Dendritic cell treated with granulocyte-macrophage colony-stimulating factor and Interleukin-4, amounts not matched to agents 40 ng/mL and 50 ng/mL, for 4 days (primary cell): ENCODE measurements at regions not wholly inside any gene's neighbourhood (a gene's known extent, or its start where the extent isn't known, plus 50 kb on each side); places are given as distances from the start of the nearest gene placed in this dataset.

Source experiments
- H3K27ac Mint-ChIP-seq: one replicate; pipeline ENCODE4 v1.8.0; 2022; ENCODE audit warnings: mild to moderate bottlenecking, mixed read lengths
- H3K27me3 Mint-ChIP-seq: one replicate; pipeline ENCODE4 v1.8.0; 2022; ENCODE audit warnings: mild to moderate bottlenecking, mixed read lengths
- H3K36me3 Mint-ChIP-seq: one replicate; pipeline ENCODE4 v1.8.0; 2022; ENCODE audit warnings: low read depth, mixed read lengths
- H3K4me1 Mint-ChIP-seq: one replicate; pipeline ENCODE4 v1.8.0; 2022; ENCODE audit warnings: low read depth, mixed read lengths
- H3K4me3 Mint-ChIP-seq: one replicate; pipeline ENCODE4 v1.8.0; 2022; ENCODE audit warnings: mild to moderate bottlenecking, moderate library complexity, mixed read lengths
- H3K9me3 Mint-ChIP-seq: one replicate; pipeline ENCODE4 v1.8.0; 2022; ENCODE audit warnings: mixed read lengths
- intact Hi-C: fragments of 100-400 bp; cut with micrococcal nuclease; formaldehyde crosslinking; loops from one replicate; pipeline ENCODE4 v1.15.0; 2022

- intact Hi-C loops = no loop called here
- Mint-ChIP-seq H3K36me3 (no peaks in the 10 kb centered on the region), H3K4me3 (no peak overlapping the region), H3K27ac (no peak overlapping the region), H3K4me1 (no peaks in the 10 kb centered on the region), H3K27me3 (no peaks in the 10 kb centered on the region), H3K9me3 (peaks cover 27% of the 10 kb centered on the region)
Observed at GRCh38 chr13:105817498-105817897, 718.0 kb downstream of the EFNB2 start.

- Mint-ChIP-seq H3K4me1 (no peaks in the 10 kb centered on the region), H3K36me3 (no peaks in the 10 kb centered on the region), H3K27me3 (no peaks in the 10 kb centered on the region), H3K27ac (no peak overlapping the region), H3K9me3 (peaks cover 22% of the 10 kb centered on the region), H3K4me3 (no peak overlapping the region)
- intact Hi-C loops = no loop called here
Observed at GRCh38 chr13:105816994-105817393, 718.5 kb downstream of the EFNB2 start.

- peaks cover 35% of the 10 kb centered on the region for H3K9me3 Mint-ChIP-seq
- H3K27ac Mint-ChIP-seq = no peak overlapping the region
- intact Hi-C loops = no loop called here
- H3K36me3 Mint-ChIP-seq = no peaks in the 10 kb centered on the region
- no peaks in the 10 kb centered on the region for H3K4me1 Mint-ChIP-seq
- H3K27me3 Mint-ChIP-seq = no peaks in the 10 kb centered on the region
- H3K4me3 Mint-ChIP-seq = no peak overlapping the region
Observed at GRCh38 chr13:105814902-105815250, 720.6 kb downstream of the EFNB2 start.

GRCh38 chr13:105814219-105814901, 721.1 kb downstream of the EFNB2 start:
- Mint-ChIP-seq H3K9me3 (peaks cover 40% of the 10 kb centered on the region), H3K4me1 (no peaks in the 10 kb centered on the region), H3K4me3 (no peak overlapping the region), H3K27ac (no peak overlapping the region), H3K27me3 (no peaks in the 10 kb centered on the region), H3K36me3 (no peaks in the 10 kb centered on the region)
- intact Hi-C loops = no loop called here

GRCh38 chr13:105806628-105806920, 728.9 kb downstream of the EFNB2 start:
- no peaks in the 10 kb centered on the region for H3K36me3 Mint-ChIP-seq
- peaks cover 42% of the 10 kb centered on the region for H3K9me3 Mint-ChIP-seq
- H3K27ac Mint-ChIP-seq = no peak overlapping the region
- intact Hi-C loops = no loop called here
- no peaks in the 10 kb centered on the region for H3K27me3 Mint-ChIP-seq
- H3K4me1 Mint-ChIP-seq = no peaks in the 10 kb centered on the region
- H3K4me3 Mint-ChIP-seq = no peak overlapping the region

GRCh38 chr13:105805892-105806627, 729.4 kb downstream of the EFNB2 start:
- Mint-ChIP-seq H3K27me3 (no peaks in the 10 kb centered on the region), H3K27ac (no peak overlapping the region), H3K4me1 (no peaks in the 10 kb centered on the region), H3K4me3 (no peak overlapping the region), H3K36me3 (no peaks in the 10 kb centered on the region), H3K9me3 (peaks cover 37% of the 10 kb centered on the region)
- intact Hi-C loops = no loop called here

- Mint-ChIP-seq H3K27ac (no peak overlapping the region), H3K4me1 (no peaks in the 10 kb centered on the region), H3K9me3 (peaks cover 23% of the 10 kb centered on the region), H3K27me3 (no peaks in the 10 kb centered on the region), H3K36me3 (no peaks in the 10 kb centered on the region), H3K4me3 (no peak overlapping the region)
- intact Hi-C loops = no loop called here
Observed at GRCh38 chr13:105804561-105805190, 730.8 kb downstream of the EFNB2 start.

GRCh38 chr13:105799155-105799554, 736.3 kb downstream of the EFNB2 start:
- Mint-ChIP-seq H3K27ac (no peak overlapping the region), H3K27me3 (no peaks in the 10 kb centered on the region), H3K9me3 (peaks cover 20% of the 10 kb centered on the region), H3K4me1 (no peaks in the 10 kb centered on the region), H3K36me3 (no peaks in the 10 kb centered on the region), H3K4me3 (no peak overlapping the region)
- intact Hi-C loops = no loop called here

- H3K4me3 Mint-ChIP-seq = no peak overlapping the region
- H3K36me3 Mint-ChIP-seq = no peaks in the 10 kb centered on the region
- no peaks in the 10 kb centered on the region for H3K4me1 Mint-ChIP-seq
- H3K9me3 Mint-ChIP-seq = peaks cover 26% of the 10 kb centered on the region
- intact Hi-C loops = no loop called here
- no peaks in the 10 kb centered on the region for H3K27me3 Mint-ChIP-seq
- no peak overlapping the region for H3K27ac Mint-ChIP-seq
Observed at GRCh38 chr13:105798541-105798940, 736.9 kb downstream of the EFNB2 start.

GRCh38 chr13:105796081-105796480, 739.4 kb downstream of the EFNB2 start:
- H3K4me3 Mint-ChIP-seq = no peak overlapping the region
- intact Hi-C loops = no loop called here
- no peaks in the 10 kb centered on the region for H3K4me1 Mint-ChIP-seq
- H3K36me3 Mint-ChIP-seq = no peaks in the 10 kb centered on the region
- peaks cover 40% of the 10 kb centered on the region for H3K9me3 Mint-ChIP-seq
- no peak overlapping the region for H3K27ac Mint-ChIP-seq
- H3K27me3 Mint-ChIP-seq = no peaks in the 10 kb centered on the region

GRCh38 chr13:105790923-105791322, 744.5 kb downstream of the EFNB2 start:
- no peak overlapping the region for H3K27ac Mint-ChIP-seq
- peaks cover 53% of the 10 kb centered on the region for H3K9me3 Mint-ChIP-seq
- no peak overlapping the region for H3K4me3 Mint-ChIP-seq
- no peaks in the 10 kb centered on the region for H3K27me3 Mint-ChIP-seq
- H3K36me3 Mint-ChIP-seq = no peaks in the 10 kb centered on the region
- intact Hi-C loops = no loop called here
- H3K4me1 Mint-ChIP-seq = no peaks in the 10 kb centered on the region

- Mint-ChIP-seq H3K27me3 (no peaks in the 10 kb centered on the region), H3K9me3 (peaks cover 36% of the 10 kb centered on the region), H3K4me1 (no peaks in the 10 kb centered on the region), H3K27ac (no peak overlapping the region), H3K36me3 (no peaks in the 10 kb centered on the region), H3K4me3 (no peak overlapping the region)
- intact Hi-C loops = no loop called here
Observed at GRCh38 chr13:105788530-105788929, 746.9 kb downstream of the EFNB2 start.

- Mint-ChIP-seq H3K36me3 (no peaks in the 10 kb centered on the region), H3K4me1 (no peaks in the 10 kb centered on the region), H3K9me3 (peaks cover 27% of the 10 kb centered on the region), H3K4me3 (no peak overlapping the region), H3K27ac (no peak overlapping the region), H3K27me3 (no peaks in the 10 kb centered on the region)
- intact Hi-C loops = no loop called here
Observed at GRCh38 chr13:105787632-105788031, 747.8 kb downstream of the EFNB2 start.

- Mint-ChIP-seq H3K4me3 (no peak overlapping the region), H3K9me3 (peaks cover 25% of the 10 kb centered on the region), H3K4me1 (no peaks in the 10 kb centered on the region), H3K36me3 (no peaks in the 10 kb centered on the region), H3K27me3 (no peaks in the 10 kb centered on the region), H3K27ac (no peak overlapping the region)
- intact Hi-C loops = no loop called here
Observed at GRCh38 chr13:105785436-105785835, 750.0 kb downstream of the EFNB2 start.
